Mesodermal cell (in vitro differentiated cells): ENCODE measurements at regions not wholly inside any gene's neighbourhood (a gene's known extent, or its start where the extent isn't known, plus 50 kb on each side); places are given as distances from the start of the nearest gene placed in this dataset.
"Not testable (repeated sequence)": the region's sequence is repeated elsewhere in the genome, so short reads cannot be mapped to it uniquely, and the experiment has no call there.

ENCODE experiments used
- H3K27ac ChIP-seq: 2 replicates; pipeline ENCODE4 v1.7.0; 2013; ENCODE audit warnings: mild to moderate bottlenecking, low read depth, low read length, moderate library complexity; ENCODE audit not compliant: severe bottlenecking
- H3K36me3 ChIP-seq: 2 replicates; pipeline ENCODE4 v1.7.1; 2013; ENCODE audit warnings: mild to moderate bottlenecking, low read length, moderate library complexity; ENCODE audit not compliant: control insufficient read depth, insufficient read depth
- H3K4me1 ChIP-seq: one replicate; pipeline ENCODE4 v1.7.1; 2013; ENCODE audit warnings: mild to moderate bottlenecking, low read length; ENCODE audit not compliant: insufficient read depth, control insufficient read depth, poor library complexity, severe bottlenecking
- H3K4me3 ChIP-seq: 2 replicates; pipeline ENCODE4 v1.7.0; 2013; ENCODE audit warnings: low read length, control low read depth, mild to moderate bottlenecking; ENCODE audit not compliant: insufficient read depth, poor library complexity, severe bottlenecking; ENCODE audit errors: extremely low read depth
- H3K9me3 ChIP-seq: 2 replicates; pipeline ENCODE4 v1.7.1; 2013; ENCODE audit warnings: mild to moderate bottlenecking, low read length, moderate library complexity; ENCODE audit not compliant: control insufficient read depth
- WGBS, 2 experiments: methylation state at CpG; one replicate each; pipeline ENCODE4 v1.1.5; 2013; ENCODE audit warnings: missing lambda C conversion rate in 2 of 2; ENCODE audit not compliant: insufficient coverage in 2 of 2; 5-methylcytosine and 5-hydroxymethylcytosine counted together

DNA sequence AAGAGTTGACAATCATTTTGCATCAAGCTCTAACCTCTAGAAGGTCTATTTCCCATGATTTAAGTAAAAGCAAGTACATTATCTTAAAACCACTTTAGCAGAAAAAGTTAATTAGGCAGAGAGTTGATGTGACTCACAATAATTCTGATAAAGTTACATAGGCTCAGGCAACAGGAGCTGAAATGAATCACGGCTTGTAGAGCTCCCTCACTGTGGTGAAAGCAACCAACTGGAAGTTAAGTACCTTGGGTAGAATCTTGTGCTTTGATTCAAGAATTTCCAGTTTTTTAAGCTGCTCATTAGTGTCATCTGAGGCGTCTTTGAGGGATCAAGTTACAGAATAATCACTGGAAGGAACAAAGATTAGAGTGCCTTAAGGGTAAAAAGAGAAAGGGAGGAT lies 68.9 kb upstream of the NFE2L3 start:
- H3K4me1 ChIP-seq, result no peaks in the 10 kb centered on the region
- H3K9me3 ChIP-seq, result no peaks in the 10 kb centered on the region
- H3K36me3 ChIP-seq, result no peaks in the 10 kb centered on the region
- H3K27ac ChIP-seq, result no peak overlapping the region
- 76 to 81% methylated on average over 2 of the region's 2 CpGs for WGBS, 2 experiments
- no peak overlapping the region for H3K4me3 ChIP-seq

DNA sequence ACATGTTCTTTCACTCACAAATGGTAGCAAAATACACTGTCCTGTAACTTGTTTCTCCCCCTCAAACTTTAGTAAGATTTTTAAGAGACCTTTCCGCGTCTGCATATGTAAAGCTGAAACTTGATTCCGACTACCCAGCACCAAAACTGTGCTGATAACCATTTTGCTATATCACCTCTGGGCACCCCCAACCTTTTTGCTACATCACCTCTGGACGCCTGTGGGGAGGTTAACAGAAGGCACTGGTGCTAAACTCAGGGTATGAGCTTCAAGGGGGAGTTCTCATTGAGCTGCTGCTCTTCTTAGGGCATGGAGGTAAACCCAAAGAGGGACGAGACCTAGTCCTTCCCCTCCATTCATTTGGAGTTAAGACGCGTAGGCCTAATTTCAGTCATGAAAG lies 67.6 kb upstream of the NFE2L3 start:
- WGBS, 2 experiments, result 90 to 95% methylated on average over 2 to 3 of the region's 7 CpGs
- no peak overlapping the region for H3K4me3 ChIP-seq
- no peaks in the 10 kb centered on the region for H3K9me3 ChIP-seq
- no peak overlapping the region for H3K27ac ChIP-seq
- no peaks in the 10 kb centered on the region for H3K36me3 ChIP-seq
- H3K4me1 ChIP-seq, result no peaks in the 10 kb centered on the region

DNA sequence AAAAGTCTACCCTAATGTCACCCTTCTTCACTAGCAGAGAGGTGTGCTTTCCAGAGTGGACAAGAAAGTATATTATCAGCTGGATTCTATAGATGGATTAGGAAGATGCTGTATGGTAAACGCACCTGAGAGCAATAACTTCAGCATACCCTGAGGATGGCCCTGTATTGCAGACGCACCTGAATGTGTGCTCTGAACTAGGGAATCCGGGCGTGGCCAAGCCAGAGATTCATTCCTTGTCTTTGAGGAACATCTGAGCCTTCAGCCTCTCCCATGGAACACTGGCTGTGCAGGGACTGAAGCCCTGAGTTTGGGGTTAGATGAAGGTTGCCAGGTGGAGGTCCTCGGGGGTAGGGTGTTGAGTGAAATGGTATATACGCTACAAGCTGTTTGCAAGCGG lies 66.2 kb upstream of the NFE2L3 start:
- no peak overlapping the region for H3K4me3 ChIP-seq
- no peaks in the 10 kb centered on the region for H3K4me1 ChIP-seq
- no peaks in the 10 kb centered on the region for H3K36me3 ChIP-seq
- no peak overlapping the region for H3K27ac ChIP-seq
- no peaks in the 10 kb centered on the region for H3K9me3 ChIP-seq
- WGBS, 2 experiments, result 91 to 94% methylated on average over 2 to 4 of the region's 7 CpGs

DNA sequence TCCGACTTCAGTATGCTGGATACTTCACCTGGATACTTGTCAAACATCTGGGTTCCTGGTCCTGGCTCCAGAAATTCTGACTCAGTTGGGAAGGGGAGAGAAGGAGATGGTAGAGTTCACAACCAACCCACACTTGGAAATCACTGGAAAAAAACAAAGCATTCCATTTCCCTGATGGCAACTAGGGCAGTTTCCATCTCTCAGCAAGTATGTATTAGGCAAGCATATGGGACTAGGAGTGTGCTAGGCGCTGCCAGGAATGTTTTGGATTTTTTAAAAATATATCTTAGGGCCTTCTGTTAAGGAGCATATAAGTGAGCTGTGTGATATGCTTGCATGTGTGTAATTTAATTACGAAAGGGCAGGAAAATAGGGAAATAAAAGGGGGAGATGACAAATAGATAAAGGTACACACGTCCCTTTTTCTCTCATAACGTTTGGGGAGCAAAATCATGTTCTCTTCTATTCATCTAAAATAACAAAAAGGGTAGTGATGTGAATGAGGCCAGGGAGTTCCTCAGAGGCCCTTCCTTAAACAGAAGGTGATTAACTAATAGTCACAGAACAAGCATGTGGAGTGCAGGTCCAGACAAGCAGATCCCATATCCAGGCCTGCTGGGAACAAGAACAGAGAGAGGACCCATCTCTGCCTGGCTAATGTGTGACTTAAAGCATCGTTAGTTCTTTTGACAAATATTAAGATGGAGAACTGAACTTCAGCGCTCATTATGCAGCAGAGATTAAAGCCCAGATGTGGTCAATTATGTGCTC lies 64.5 kb upstream of the NFE2L3 start:
- H3K36me3 ChIP-seq, result no peaks in the 10 kb centered on the region
- 90 to 94% methylated on average over 4 to 5 of the region's 7 CpGs for WGBS, 2 experiments
- no peak overlapping the region for H3K4me3 ChIP-seq
- no peak overlapping the region for H3K27ac ChIP-seq
- no peaks in the 10 kb centered on the region for H3K9me3 ChIP-seq
- H3K4me1 ChIP-seq, result no peaks in the 10 kb centered on the region

DNA sequence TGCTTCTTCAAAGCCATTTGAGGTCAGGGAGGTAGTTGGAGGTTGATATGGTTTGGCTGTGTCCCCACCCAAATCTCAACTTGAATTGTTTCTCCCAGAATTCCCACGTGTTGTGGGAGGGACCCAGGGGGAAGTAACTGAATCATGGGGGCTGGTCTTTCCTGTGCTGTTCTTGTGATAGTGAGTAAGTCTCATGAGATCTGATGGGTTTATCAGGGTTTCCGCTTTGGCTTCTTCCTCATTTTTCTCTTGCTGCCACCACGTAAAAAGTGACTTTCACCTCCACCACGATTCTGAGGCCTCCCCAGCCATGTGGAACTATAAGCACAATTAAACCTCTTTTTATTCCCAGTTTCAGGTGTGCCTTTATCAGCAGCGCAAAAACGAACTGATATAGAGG lies 62.5 kb upstream of the NFE2L3 start:
- WGBS, 2 experiments, result 87 to 100% methylated on average over 1 to 3 of the region's 6 CpGs
- H3K36me3 ChIP-seq, H3K9me3 ChIP-seq, H3K4me3 ChIP-seq, H3K4me1 ChIP-seq, H3K27ac ChIP-seq: not testable (repeated sequence)

DNA sequence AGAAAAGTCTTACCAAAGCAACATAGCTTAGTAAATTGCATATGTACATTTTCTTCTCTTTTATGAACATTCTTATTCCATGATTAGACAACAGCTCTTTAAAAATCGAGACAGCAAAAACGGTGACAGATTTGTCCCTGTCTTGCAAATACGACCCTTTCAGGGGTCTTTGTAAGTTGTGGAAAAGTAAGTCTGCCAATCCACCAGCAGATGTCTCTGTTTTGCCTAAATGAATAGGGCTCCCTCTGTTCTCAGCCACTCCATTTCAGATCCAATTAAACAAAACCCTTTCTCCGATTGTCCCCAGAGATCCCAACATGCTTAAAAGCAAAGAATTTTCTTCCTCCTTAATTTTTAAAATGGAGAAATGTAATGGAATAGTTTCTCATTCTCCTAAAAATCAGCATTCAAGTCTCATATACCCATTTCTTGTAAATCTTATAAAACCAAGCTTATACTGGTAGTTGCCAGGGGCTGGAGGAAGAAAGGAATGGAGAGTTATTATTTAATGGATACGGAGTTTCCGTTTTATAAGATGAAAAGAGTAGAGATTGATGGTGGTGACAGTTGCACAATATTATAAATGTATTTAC lies 61.0 kb upstream of the NFE2L3 start:
- Histone ChIP-seq H3K9me3 (no peaks in the 10 kb centered on the region), H3K36me3 (no peaks in the 10 kb centered on the region), H3K4me3 (no peak overlapping the region), H3K27ac (no peak overlapping the region), H3K4me1 (no peaks in the 10 kb centered on the region)
- WGBS, 2 experiments, result no CpG with 5 or more reads among the region's 6 CpGs

DNA sequence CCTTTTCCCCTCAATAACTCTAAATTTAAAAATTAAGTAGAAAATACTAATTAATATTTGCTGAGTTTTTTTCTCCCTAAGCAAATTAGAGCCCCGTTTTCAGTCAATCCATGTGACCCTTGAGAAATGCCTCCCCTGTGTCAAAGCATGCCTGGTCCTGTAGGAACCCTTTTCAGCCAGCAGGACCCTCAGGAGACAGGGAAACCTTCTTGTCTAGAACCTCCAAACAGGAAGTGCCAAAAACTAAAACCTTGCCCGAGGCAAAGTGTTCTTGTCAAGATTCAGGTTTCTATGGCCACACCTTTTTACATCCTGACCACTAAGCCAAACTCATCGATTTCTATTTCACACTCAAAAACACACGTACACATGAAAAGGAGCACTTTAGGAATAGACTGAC lies 60.1 kb upstream of the NFE2L3 start:
- Histone ChIP-seq H3K9me3 (no peaks in the 10 kb centered on the region), H3K4me3 (no peak overlapping the region), H3K27ac (no peak overlapping the region), H3K36me3 (no peaks in the 10 kb centered on the region), H3K4me1 (no peaks in the 10 kb centered on the region)
- whole genome bisulfite sequencing, 2 experiments, result 63 to 75% methylated on average over 4 of the region's 4 CpGs

DNA sequence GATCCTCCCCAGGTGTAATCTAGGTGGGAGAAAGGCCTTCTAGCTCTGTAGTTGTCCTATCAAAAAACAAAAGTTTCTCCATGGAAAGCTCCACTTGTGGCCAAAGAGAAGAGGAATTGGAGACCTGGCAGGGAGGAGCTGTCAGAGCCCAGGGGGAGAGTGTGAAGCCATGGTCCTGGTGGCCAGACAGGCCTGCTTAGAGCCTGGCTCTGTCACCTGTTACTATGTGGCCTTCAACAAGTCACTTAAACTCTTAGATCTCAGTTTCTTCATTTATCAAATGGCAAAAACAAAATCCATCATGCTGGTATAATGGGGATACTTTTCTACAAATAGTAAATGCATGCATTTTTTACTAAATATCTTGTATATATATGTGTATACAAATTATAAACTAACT lies 59.0 kb upstream of the NFE2L3 start:
- no peak overlapping the region for H3K27ac ChIP-seq
- no peaks in the 10 kb centered on the region for H3K36me3 ChIP-seq
- H3K4me1 ChIP-seq, result no peaks in the 10 kb centered on the region
- H3K9me3 ChIP-seq, result no peaks in the 10 kb centered on the region
- no peak overlapping the region for H3K4me3 ChIP-seq

DNA sequence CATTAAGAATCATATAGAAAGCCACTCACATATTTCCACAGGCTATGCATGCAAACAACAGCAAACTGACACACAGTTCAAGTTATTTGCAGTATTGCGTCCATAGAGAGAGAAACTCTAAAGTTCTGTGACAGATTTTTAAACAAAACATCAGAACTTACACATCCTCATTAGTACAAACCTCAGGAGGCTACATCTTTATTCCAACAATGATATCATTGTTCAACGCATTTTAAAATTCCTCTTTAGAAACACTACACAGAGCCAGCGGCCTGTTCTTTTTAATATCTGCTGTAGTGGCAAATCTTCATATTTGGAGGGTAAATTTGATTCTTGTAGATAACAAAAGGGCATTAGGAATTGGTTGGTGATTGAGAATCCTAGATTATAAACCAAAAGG lies 55.9 kb upstream of the NFE2L3 start:
- 91 to 100% methylated on average over 1 of the region's 3 CpGs for WGBS, 2 experiments
- no peaks in the 10 kb centered on the region for H3K9me3 ChIP-seq

DNA sequence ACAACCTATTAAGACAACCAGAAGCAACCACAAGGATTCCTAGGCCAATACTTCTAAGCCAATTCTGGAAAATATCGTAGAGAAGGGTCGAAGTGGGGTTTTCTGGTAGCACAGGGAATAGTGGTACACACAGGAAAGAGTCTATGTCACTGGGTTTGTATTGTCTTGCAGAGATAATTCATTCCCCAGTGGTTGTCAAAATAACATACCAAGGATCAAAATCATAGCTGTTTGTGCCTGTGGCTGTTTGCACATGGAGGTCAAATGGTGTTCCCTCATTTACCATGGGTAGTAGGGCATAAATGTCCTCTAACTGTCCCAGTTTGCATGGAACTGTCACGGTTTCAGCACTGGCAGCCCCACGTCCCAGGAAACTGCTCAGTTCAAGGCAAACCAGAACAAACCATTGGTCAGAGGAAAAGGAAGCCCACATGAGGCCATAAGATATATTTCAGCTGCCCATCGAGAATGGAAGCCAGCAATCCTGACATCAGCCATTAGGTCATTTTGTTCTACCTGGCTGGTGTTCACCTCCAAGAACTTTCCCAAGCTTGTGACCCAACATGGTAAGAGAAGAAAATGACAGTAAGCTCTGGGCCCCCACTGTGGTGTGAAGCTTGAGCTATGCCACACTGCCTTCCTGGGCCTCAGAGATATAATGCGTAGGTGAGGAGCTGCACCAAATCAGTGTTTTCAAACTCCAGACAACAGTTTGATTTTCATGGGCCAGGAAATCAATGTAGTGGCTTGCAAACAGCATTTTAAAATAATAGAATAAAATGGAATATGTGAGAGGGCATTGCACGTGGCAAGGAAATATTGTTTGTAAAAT lies 53.9 kb upstream of the NFE2L3 start:
- no peaks in the 10 kb centered on the region for H3K9me3 ChIP-seq
- H3K4me3 ChIP-seq, result no peak overlapping the region
- no peak overlapping the region for H3K27ac ChIP-seq
- WGBS, 2 experiments, result 88 to 92% methylated on average over 5 to 7 of the region's 7 CpGs
- H3K4me1 ChIP-seq, result no peaks in the 10 kb centered on the region
- H3K36me3 ChIP-seq, result no peaks in the 10 kb centered on the region

More for the DNA sequence above, 55.9 kb upstream of the NFE2L3 start:
- H3K36me3 ChIP-seq, result no peaks in the 10 kb centered on the region
- no peaks in the 10 kb centered on the region for H3K4me1 ChIP-seq
- H3K4me3 ChIP-seq, result no peak overlapping the region
- no peak overlapping the region for H3K27ac ChIP-seq

DNA sequence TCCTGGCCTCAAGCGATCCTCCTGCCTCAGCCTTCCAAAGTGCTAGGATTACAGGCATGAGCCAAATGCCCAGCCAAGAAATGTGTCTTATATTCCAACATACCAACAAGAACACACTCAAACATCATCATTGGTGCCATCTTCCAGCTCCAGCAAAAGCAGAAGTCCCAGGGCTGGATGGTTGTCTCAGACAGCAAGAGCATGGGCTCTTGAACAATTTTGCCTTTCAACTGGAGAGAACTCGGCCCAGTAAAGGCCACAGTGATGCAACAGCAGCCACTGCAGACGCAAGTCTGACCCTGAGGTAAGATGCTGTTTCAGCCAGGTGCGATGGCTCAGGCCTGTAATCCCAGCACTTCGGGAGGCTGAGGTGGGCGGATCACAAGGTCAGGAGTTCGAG lies 52.8 kb upstream of the NFE2L3 start:
- no peaks in the 10 kb centered on the region for H3K4me1 ChIP-seq
- H3K27ac ChIP-seq, result no peak overlapping the region
- H3K9me3 ChIP-seq, result no peaks in the 10 kb centered on the region
- H3K36me3 ChIP-seq, result no peaks in the 10 kb centered on the region
- 90 to 99% methylated on average over 6 to 7 of the region's 7 CpGs for WGBS, 2 experiments
- no peak overlapping the region for H3K4me3 ChIP-seq
